ENCODE measurements at regions not wholly inside any gene's neighbourhood (a gene's known extent, or its start where the extent isn't known, plus 50 kb on each side); places are given as distances from the start of the nearest gene placed in this dataset.

- Histone ChIP-seq H3K9me3 (ENCODE audit: control extremely low read depth in 1 of 5, control insufficient read depth in 4 of 5, insufficient read depth in 2 of 5, low read depth in 1 of 5, low read length in 4 of 5) (no peaks in the 10 kb centered on the region), H3K36me3 (ENCODE audit: control insufficient read depth in 4 of 4, insufficient read depth in 4 of 4, low read length in 3 of 4) (no peaks in the 10 kb centered on the region), H3K4me1 (ENCODE audit: control extremely low read depth in 1 of 4, control insufficient read depth in 4 of 4, insufficient read depth in 4 of 4, low read length in 3 of 4) (peaks cover 0 to 7% (median 5%) of the 10 kb centered on the region in 4 experiments), H3K4me3 (ENCODE audit: control insufficient read depth in 1 of 7, extremely low read depth in 1 of 7, insufficient read depth in 4 of 7, low read depth in 2 of 7, low read length in 6 of 7) (no peak overlapping the region), H3K27me3 (replicated peaks in 2 of 5; ENCODE audit: control insufficient read depth in 4 of 5, insufficient read depth in 5 of 5, low read length in 4 of 5) (no peaks in the 10 kb centered on the region), H3K27ac (ENCODE audit: insufficient read depth in 1 of 2, low read depth in 1 of 2, low read length in 2 of 2, poor library complexity in 1 of 2, severe bottlenecking in 2 of 2) (no peak overlapping the region)
- ChIA-PET CTCF (interaction anchor here (0.7 to 1.3 kb wide), 3 partner anchors 9 to 15 kb away, joined by 3 read pairs; no protein-coding TSS in a partner anchor), POLR2A (no interaction called here)
- 100% methylated on average over 6 of the region's 10 CpGs for whole genome bisulfite sequencing (ENCODE audit: insufficient coverage)
- no peak for DNase-seq
These were observed 242.6 kb upstream of the CRY1 start for GRCh38 chr12:107335802-107336570.

GRCh38 chr12:107336695-107337094 lies 243.3 kb upstream of the CRY1 start:
- no peak overlapping the region for H3K27ac ChIP-seq (ENCODE audit: insufficient read depth in 1 of 2, low read depth in 1 of 2, low read length in 2 of 2, poor library complexity in 1 of 2, severe bottlenecking in 2 of 2)
- peaks cover 0 to 2% (median 0%) of the 10 kb centered on the region in 4 experiments for H3K4me1 ChIP-seq (ENCODE audit: control extremely low read depth in 1 of 4, control insufficient read depth in 4 of 4, insufficient read depth in 4 of 4, low read length in 3 of 4)
- H3K9me3 ChIP-seq (ENCODE audit: control extremely low read depth in 1 of 5, control insufficient read depth in 4 of 5, insufficient read depth in 2 of 5, low read depth in 1 of 5, low read length in 4 of 5), result no peaks in the 10 kb centered on the region
- no peak overlapping the region for H3K4me3 ChIP-seq (ENCODE audit: control insufficient read depth in 1 of 7, extremely low read depth in 1 of 7, insufficient read depth in 4 of 7, low read depth in 2 of 7, low read length in 6 of 7)
- WGBS (ENCODE audit: insufficient coverage), result 81% methylated on average over 4 of the region's 4 CpGs
- DNase-seq, result no peak
- ChIA-PET CTCF (interaction anchor here (0.6 to 1.3 kb wide), 3 partner anchors 9 to 26 kb away, joined by 3 read pairs; no protein-coding TSS in a partner anchor), POLR2A (no interaction called here)
- H3K36me3 ChIP-seq (ENCODE audit: control insufficient read depth in 4 of 4, insufficient read depth in 4 of 4, low read length in 3 of 4), result no peaks in the 10 kb centered on the region
- H3K27me3 ChIP-seq (replicated peaks in 2 of 5; ENCODE audit: control insufficient read depth in 4 of 5, insufficient read depth in 5 of 5, low read length in 4 of 5), result no peaks in the 10 kb centered on the region

DNA sequence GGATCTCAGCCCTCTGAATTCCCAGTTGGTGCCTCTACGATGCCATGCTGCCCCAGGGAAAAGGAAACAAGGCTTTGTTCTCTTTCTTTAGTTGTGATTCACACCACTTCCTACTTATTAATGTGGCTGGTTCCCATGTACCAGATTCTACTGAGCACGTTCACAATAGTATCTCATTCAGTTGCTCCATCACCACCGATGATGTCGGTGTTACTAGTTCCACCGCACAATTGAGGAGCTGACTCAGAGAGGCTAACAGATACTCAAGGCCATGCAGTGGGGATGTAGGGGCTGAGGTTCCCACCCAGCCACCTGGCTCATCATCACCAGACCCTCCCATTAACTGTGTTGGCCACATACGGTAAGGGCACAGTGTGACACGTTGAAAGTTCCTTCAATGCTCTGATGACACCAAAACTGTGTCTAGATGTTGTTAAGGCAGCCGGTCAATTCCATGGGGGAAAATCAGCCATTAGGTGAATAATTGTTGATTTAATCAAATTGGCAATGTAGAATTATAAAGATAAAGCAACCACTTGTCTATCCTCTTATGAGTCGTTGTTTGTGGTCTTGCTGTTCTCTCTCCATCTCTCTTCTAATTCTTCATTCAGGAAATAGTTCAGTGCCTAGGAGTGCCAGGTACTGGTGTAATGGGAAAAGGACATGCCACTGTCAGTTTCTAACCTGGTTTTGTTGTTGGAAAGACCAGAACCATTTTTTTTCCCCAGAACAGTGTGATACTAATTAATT lies 244.2 kb upstream of the CRY1 start:
- CTCF ChIA-PET, result interaction anchor here (0.6 to 1.3 kb wide), 3 partner anchors 10 to 25 kb away, joined by 3 read pairs; no protein-coding TSS in a partner anchor
- H3K27me3 ChIP-seq (replicated peaks in 2 of 5; ENCODE audit: control insufficient read depth in 4 of 5, insufficient read depth in 5 of 5, low read length in 4 of 5), result no peaks in the 10 kb centered on the region
- no peak overlapping the region for H3K27ac ChIP-seq (ENCODE audit: insufficient read depth in 1 of 2, low read depth in 1 of 2, low read length in 2 of 2, poor library complexity in 1 of 2, severe bottlenecking in 2 of 2)
- H3K4me1 ChIP-seq (ENCODE audit: control extremely low read depth in 1 of 4, control insufficient read depth in 4 of 4, insufficient read depth in 4 of 4, low read length in 3 of 4), result peaks cover 0 to 2% (median 0%) of the 10 kb centered on the region in 4 experiments
- H3K36me3 ChIP-seq (ENCODE audit: control insufficient read depth in 4 of 4, insufficient read depth in 4 of 4, low read length in 3 of 4), result no peaks in the 10 kb centered on the region
- no peak overlapping the region for H3K4me3 ChIP-seq (ENCODE audit: control insufficient read depth in 1 of 7, extremely low read depth in 1 of 7, insufficient read depth in 4 of 7, low read depth in 2 of 7, low read length in 6 of 7)
- 93% methylated on average over 8 of the region's 9 CpGs for WGBS (ENCODE audit: insufficient coverage)
- POLR2A ChIA-PET, result no interaction called here
- no peaks in the 10 kb centered on the region for H3K9me3 ChIP-seq (ENCODE audit: control extremely low read depth in 1 of 5, control insufficient read depth in 4 of 5, insufficient read depth in 2 of 5, low read depth in 1 of 5, low read length in 4 of 5)
- DNase-seq, result no peak

GRCh38 chr12:107339487-107339886 lies 246.1 kb upstream of the CRY1 start:
- Histone ChIP-seq H3K27ac (ENCODE audit: insufficient read depth in 1 of 2, low read depth in 1 of 2, low read length in 2 of 2, poor library complexity in 1 of 2, severe bottlenecking in 2 of 2) (no peak overlapping the region), H3K4me1 (ENCODE audit: control extremely low read depth in 1 of 4, control insufficient read depth in 4 of 4, insufficient read depth in 4 of 4, low read length in 3 of 4) (peaks cover 0 to 2% (median 0%) of the 10 kb centered on the region in 4 experiments), H3K36me3 (ENCODE audit: control insufficient read depth in 4 of 4, insufficient read depth in 4 of 4, low read length in 3 of 4) (no peaks in the 10 kb centered on the region), H3K9me3 (ENCODE audit: control extremely low read depth in 1 of 5, control insufficient read depth in 4 of 5, insufficient read depth in 2 of 5, low read depth in 1 of 5, low read length in 4 of 5) (no peaks in the 10 kb centered on the region), H3K4me3 (ENCODE audit: control insufficient read depth in 1 of 7, extremely low read depth in 1 of 7, insufficient read depth in 4 of 7, low read depth in 2 of 7, low read length in 6 of 7) (no peak overlapping the region), H3K27me3 (replicated peaks in 2 of 5; ENCODE audit: control insufficient read depth in 4 of 5, insufficient read depth in 5 of 5, low read length in 4 of 5) (peaks cover 0 to 2% (median 0%) of the 10 kb centered on the region in 5 experiments)
- CTCF ChIA-PET, result interaction anchor here (0.6 kb wide), 1 partner anchor 226 kb away, joined by 3 read pairs; no protein-coding TSS in a partner anchor
- WGBS (ENCODE audit: insufficient coverage), result 8% methylated on average over 2 of the region's 4 CpGs
- peak in 2 of 3 donors; percentile 44 to 54 for DNase-seq
- POLR2A ChIA-PET, result interaction anchor here (0.6 kb wide), 1 partner anchor 8 kb away, joined by 3 read pairs; no protein-coding TSS in a partner anchor

DNA sequence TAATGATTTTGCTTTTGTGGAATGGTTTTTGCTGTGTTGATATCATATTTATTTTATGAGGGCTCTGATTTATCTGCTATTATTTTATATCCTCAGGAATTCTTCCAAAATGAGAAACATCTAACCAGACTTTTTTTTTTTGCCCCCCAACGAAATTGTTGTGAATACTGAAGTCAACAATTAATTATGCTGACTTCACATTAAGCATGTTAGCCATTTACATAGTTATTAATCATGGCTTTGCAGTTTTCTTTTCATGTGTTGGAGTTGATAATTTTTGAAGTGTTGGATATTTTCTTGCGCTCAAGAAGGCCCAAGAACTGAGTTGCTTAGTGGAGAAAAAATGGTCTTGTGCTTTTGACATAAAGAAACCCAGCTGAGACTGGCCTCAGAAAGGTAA lies 246.6 kb upstream of the CRY1 start:
- CTCF ChIA-PET, result interaction anchor here (1.1 to 1.4 kb wide), 2 partner anchors 11 to 14 kb away, joined by 3 to 5 read pairs; no protein-coding TSS in a partner anchor
- no peak for DNase-seq
- POLR2A ChIA-PET, result no interaction called here
- no peaks in the 10 kb centered on the region for H3K9me3 ChIP-seq (ENCODE audit: control extremely low read depth in 1 of 5, control insufficient read depth in 4 of 5, insufficient read depth in 2 of 5, low read depth in 1 of 5, low read length in 4 of 5)
- H3K27ac ChIP-seq (ENCODE audit: insufficient read depth in 1 of 2, low read depth in 1 of 2, low read length in 2 of 2, poor library complexity in 1 of 2, severe bottlenecking in 2 of 2), result no peak overlapping the region
- 83% methylated on average over 1 of the region's 2 CpGs for WGBS (ENCODE audit: insufficient coverage)
- H3K4me1 ChIP-seq (ENCODE audit: control extremely low read depth in 1 of 4, control insufficient read depth in 4 of 4, insufficient read depth in 4 of 4, low read length in 3 of 4), result peaks cover 0 to 2% (median 0%) of the 10 kb centered on the region in 4 experiments
- peaks cover 0 to 2% (median 0%) of the 10 kb centered on the region in 5 experiments for H3K27me3 ChIP-seq (replicated peaks in 2 of 5; ENCODE audit: control insufficient read depth in 4 of 5, insufficient read depth in 5 of 5, low read length in 4 of 5)
- no peak overlapping the region for H3K4me3 ChIP-seq (ENCODE audit: control insufficient read depth in 1 of 7, extremely low read depth in 1 of 7, insufficient read depth in 4 of 7, low read depth in 2 of 7, low read length in 6 of 7)
- no peaks in the 10 kb centered on the region for H3K36me3 ChIP-seq (ENCODE audit: control insufficient read depth in 4 of 4, insufficient read depth in 4 of 4, low read length in 3 of 4)

GRCh38 chr12:107340898-107341297 lies 247.5 kb upstream of the CRY1 start:
- peaks cover 0 to 2% (median 0%) of the 10 kb centered on the region in 4 experiments for H3K4me1 ChIP-seq (ENCODE audit: control extremely low read depth in 1 of 4, control insufficient read depth in 4 of 4, insufficient read depth in 4 of 4, low read length in 3 of 4)
- CTCF ChIA-PET, result interaction anchor here (1.1 to 1.6 kb wide), 3 partner anchors 12 to 13 kb away, joined by 3 to 5 read pairs (median 3); no protein-coding TSS in a partner anchor
- no peak overlapping the region for H3K4me3 ChIP-seq (ENCODE audit: control insufficient read depth in 1 of 7, extremely low read depth in 1 of 7, insufficient read depth in 4 of 7, low read depth in 2 of 7, low read length in 6 of 7)
- POLR2A ChIA-PET, result interaction anchor here (0.6 kb wide), 1 partner anchor 1848 kb away, joined by 4 read pairs; no protein-coding TSS in a partner anchor
- WGBS (ENCODE audit: insufficient coverage), result 97% methylated on average over 5 of the region's 5 CpGs
- no peak for DNase-seq
- H3K36me3 ChIP-seq (ENCODE audit: control insufficient read depth in 4 of 4, insufficient read depth in 4 of 4, low read length in 3 of 4), result no peaks in the 10 kb centered on the region
- H3K9me3 ChIP-seq (ENCODE audit: control extremely low read depth in 1 of 5, control insufficient read depth in 4 of 5, insufficient read depth in 2 of 5, low read depth in 1 of 5, low read length in 4 of 5), result no peaks in the 10 kb centered on the region
- no peak overlapping the region for H3K27ac ChIP-seq (ENCODE audit: insufficient read depth in 1 of 2, low read depth in 1 of 2, low read length in 2 of 2, poor library complexity in 1 of 2, severe bottlenecking in 2 of 2)
- H3K27me3 ChIP-seq (replicated peaks in 2 of 5; ENCODE audit: control insufficient read depth in 4 of 5, insufficient read depth in 5 of 5, low read length in 4 of 5), result peaks cover 0 to 2% (median 0%) of the 10 kb centered on the region in 5 experiments

All from common myeloid progenitor, CD34-positive (primary cell).